ENCODE measurements at regions not wholly inside any gene's neighbourhood (a gene's known extent, or its start where the extent isn't known, plus 50 kb on each side); places are given as distances from the start of the nearest gene placed in this dataset.

DNA sequence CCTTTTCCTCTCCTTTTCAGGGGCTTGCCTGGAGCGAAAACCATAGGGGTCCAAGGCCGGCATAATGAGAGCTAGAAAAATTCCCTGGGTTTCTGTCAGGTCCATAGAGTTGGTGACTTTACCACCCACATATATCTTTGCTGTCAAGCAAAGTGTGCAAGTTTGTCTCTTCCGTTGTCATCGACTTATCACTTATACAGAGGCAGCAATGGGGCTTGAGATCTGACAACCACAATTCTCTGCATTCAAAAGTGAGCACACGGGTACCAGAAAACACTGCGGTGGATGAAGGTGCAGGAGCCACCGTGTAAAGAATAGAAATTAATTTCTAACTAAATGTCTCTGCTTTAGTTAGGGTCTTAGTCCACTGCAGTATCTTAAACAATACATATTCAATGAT lies 162.3 kb downstream of the DAD1 start:
- intact Hi-C loops (cut with DNase I) = no loop called here
- H3K4me1 ChIP-seq = peaks cover 31% of the 10 kb centered on the region
- no peaks in the 10 kb centered on the region for H3K27me3 ChIP-seq (ENCODE audit: low read depth)
- ATAC-seq (no peak), DNase-seq (no peak)
- TF ChIP-seq, protein P1, sequence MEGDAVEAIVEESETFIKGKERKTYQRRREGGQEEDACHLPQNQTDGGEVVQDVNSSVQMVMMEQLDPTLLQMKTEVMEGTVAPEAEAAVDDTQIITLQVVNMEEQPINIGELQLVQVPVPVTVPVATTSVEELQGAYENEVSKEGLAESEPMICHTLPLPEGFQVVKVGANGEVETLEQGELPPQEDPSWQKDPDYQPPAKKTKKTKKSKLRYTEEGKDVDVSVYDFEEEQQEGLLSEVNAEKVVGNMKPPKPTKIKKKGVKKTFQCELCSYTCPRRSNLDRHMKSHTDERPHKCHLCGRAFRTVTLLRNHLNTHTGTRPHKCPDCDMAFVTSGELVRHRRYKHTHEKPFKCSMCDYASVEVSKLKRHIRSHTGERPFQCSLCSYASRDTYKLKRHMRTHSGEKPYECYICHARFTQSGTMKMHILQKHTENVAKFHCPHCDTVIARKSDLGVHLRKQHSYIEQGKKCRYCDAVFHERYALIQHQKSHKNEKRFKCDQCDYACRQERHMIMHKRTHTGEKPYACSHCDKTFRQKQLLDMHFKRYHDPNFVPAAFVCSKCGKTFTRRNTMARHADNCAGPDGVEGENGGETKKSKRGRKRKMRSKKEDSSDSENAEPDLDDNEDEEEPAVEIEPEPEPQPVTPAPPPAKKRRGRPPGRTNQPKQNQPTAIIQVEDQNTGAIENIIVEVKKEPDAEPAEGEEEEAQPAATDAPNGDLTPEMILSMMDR (IDR thresholded peaks at IDR 0.05) = no peak
- no peak overlapping the region for H3K27ac ChIP-seq
- no peaks in the 10 kb centered on the region for H3K36me3 ChIP-seq
- H3K9me3 ChIP-seq = no peaks in the 10 kb centered on the region
- H3K4me3 ChIP-seq = no peak overlapping the region

DNA sequence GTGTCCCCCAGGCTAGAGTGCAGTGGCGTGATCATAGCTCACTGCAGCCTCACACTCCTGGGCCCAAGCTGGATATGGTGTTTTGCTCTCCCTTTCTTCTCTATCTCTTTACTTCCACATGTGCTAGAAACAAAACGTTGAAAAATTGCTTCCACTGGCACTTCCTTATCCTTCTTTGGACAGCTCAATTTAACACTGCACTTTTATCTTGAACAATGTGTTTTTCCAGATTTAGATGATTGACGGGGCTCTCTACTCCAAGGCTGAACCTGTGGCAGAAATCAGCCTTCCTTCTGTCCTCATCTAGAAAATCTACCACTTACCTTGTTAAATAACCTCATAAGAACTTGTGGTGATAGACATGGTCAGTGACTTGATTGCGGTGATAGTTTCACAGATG lies 165.1 kb downstream of the DAD1 start:
- Histone ChIP-seq H3K9me3 (no peaks in the 10 kb centered on the region), H3K27me3 (ENCODE audit: low read depth) (no peaks in the 10 kb centered on the region), H3K27ac (no peak overlapping the region), H3K36me3 (no peaks in the 10 kb centered on the region), H3K4me1 (peaks cover 12% of the 10 kb centered on the region), H3K4me3 (no peak overlapping the region)
- no peak for DNase-seq
- intact Hi-C loops (cut with DNase I) = no loop called here
- TF ChIP-seq, protein P1 (IDR thresholded peaks at IDR 0.05) = no peak
- no peak for ATAC-seq

DNA sequence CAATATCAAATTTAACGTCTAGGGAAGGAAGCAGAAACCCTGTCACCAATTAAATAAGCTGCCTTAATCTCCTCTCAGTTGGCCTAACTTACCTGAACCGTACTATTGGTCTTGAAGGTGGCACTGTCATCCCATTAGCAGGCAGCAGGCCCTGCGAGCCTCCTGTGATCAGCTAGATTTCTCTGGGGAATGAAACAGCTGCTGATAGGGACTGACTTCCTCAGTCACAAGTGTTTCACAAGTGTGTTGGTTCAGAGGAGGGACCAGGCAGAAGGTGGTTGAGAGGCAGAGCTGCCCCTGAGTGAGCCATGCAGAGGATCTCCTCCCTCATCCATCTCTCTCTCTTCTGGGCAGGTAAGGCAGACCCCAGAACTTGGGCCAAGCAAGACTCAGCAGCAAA lies 166.8 kb downstream of the DAD1 start:
- intact Hi-C loops (cut with DNase I) = no loop called here
- TF ChIP-seq, protein P1 (IDR thresholded peaks at IDR 0.05) = no peak
- Histone ChIP-seq H3K27me3 (ENCODE audit: low read depth) (no peaks in the 10 kb centered on the region), H3K36me3 (no peaks in the 10 kb centered on the region), H3K4me3 (no peak overlapping the region), H3K9me3 (no peaks in the 10 kb centered on the region), H3K27ac (no peak overlapping the region), H3K4me1 (no peaks in the 10 kb centered on the region)
- DNase-seq (no peak), ATAC-seq (peak in 1 of 2 donors; percentile 46)

DNA sequence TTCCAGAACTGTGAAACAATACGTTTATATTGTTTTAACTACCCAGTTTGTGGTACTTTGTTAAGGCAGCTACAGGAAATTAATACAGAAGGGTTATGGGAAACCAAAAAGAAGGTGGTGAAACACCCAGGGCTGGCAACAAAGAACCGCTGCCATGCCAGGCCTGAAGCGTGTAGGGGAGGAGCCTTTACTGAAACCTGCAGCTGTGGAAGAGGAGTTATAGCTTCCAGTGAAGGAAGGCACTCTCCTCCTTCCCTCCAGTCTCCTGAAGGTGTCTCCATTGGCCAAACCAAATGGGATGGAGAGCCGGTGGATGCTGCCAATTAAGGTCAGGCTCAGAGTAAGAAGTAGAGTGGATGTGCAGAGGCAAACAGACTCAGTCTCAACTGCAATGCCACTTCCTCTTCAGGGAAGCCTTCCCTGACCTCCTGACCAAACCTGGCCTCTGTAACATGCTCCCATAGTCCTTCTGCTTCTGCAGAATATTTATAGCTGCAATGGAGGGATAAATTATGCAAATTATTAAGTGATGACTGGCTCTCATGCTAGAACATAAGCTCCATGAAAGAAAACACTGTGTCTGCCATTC lies 168.3 kb downstream of the DAD1 start:
- TF ChIP-seq, protein P1 (IDR thresholded peaks at IDR 0.05) = no peak
- ATAC-seq (no peak), DNase-seq (no peak)
- H3K4me3 ChIP-seq = no peak overlapping the region
- no peak overlapping the region for H3K27ac ChIP-seq
- intact Hi-C loops (cut with DNase I) = no loop called here
- H3K4me1 ChIP-seq = no peaks in the 10 kb centered on the region
- no peaks in the 10 kb centered on the region for H3K36me3 ChIP-seq
- H3K27me3 ChIP-seq (ENCODE audit: low read depth) = no peaks in the 10 kb centered on the region
- no peaks in the 10 kb centered on the region for H3K9me3 ChIP-seq

DNA sequence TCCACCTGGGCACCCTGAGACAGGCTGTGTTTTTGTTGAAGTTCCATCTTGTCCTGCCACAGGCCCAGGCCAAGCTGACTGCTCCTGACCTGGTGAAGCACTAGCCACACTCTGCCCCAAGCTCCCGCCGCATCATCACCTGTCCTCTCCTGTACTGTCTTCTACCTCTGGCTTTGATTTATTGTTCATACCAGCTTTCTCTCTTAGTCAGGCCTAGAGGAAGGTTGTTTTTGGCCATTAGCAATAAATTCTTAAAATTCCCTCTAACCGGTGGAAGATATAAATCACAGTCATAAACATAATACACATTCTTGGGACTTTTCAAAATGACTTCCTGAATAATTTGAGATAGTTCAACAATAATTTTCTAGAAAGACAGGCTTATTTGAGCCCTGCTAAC lies 169.4 kb downstream of the DAD1 start:
- no peaks in the 10 kb centered on the region for H3K4me1 ChIP-seq
- TF ChIP-seq, protein P1 (IDR thresholded peaks at IDR 0.05) = no peak
- H3K9me3 ChIP-seq = no peaks in the 10 kb centered on the region
- ATAC-seq = no peak
- intact Hi-C loops (cut with DNase I) = no loop called here
- no peak for DNase-seq
- H3K36me3 ChIP-seq = no peaks in the 10 kb centered on the region
- H3K27ac ChIP-seq = no peak overlapping the region
- no peak overlapping the region for H3K4me3 ChIP-seq
- H3K27me3 ChIP-seq (ENCODE audit: low read depth) = no peaks in the 10 kb centered on the region

DNA sequence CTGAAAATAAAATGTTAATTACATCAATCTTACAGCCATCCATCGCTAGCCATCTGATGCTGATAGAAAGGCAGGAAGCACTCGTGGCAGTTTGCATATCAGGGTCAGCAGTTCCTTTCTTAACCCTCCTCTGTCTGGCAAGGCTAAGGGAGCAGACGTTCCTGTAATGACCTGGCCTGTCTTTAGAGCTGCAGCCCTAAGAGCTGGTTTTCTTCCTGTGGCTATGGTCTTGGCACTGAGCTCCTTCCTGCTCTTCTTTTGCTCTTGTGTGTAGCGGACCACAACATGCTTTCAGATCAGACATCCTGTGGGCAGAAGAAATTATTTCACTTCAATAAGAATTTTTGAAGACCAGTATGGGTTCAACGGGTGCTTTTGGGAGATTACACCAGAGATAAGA lies 170.4 kb downstream of the DAD1 start:
- Histone ChIP-seq H3K36me3 (no peaks in the 10 kb centered on the region), H3K4me1 (no peaks in the 10 kb centered on the region), H3K27me3 (ENCODE audit: low read depth) (no peaks in the 10 kb centered on the region), H3K27ac (no peak overlapping the region), H3K4me3 (no peak overlapping the region), H3K9me3 (no peaks in the 10 kb centered on the region)
- DNase-seq (no peak), ATAC-seq (no peak)
- intact Hi-C loops (cut with DNase I) = no loop called here
- TF ChIP-seq, protein P1 (IDR thresholded peaks at IDR 0.05) = no peak
